ENCODE measurements at regions not wholly inside any gene's neighbourhood (a gene's known extent, or its start where the extent isn't known, plus 50 kb on each side); places are given as distances from the start of the nearest gene placed in this dataset.

- FAIRE-seq (no peak), DNase-seq (ENCODE audit: low spot score) (no peak)
Measured at GRCh38 chr5:125365747-125366146, 619.3 kb upstream of the ZNF608 start.

GRCh38 chr5:125367702-125368101, 621.3 kb upstream of the ZNF608 start:
- FAIRE-seq (no peak), DNase-seq (ENCODE audit: low spot score) (no peak)

- no peak for DNase-seq (ENCODE audit: low spot score)
- no peak for FAIRE-seq
Measured at GRCh38 chr5:125370461-125371205, 624.2 kb upstream of the ZNF608 start.

GRCh38 chr5:125372694-125373631, 626.5 kb upstream of the ZNF608 start:
- DNase-seq (ENCODE audit: low spot score): peak; percentile 71
- FAIRE-seq: peak; percentile 91

- DNase-seq (ENCODE audit: low spot score) (no peak), FAIRE-seq (no peak)
Measured at GRCh38 chr5:125375143-125375542, 628.7 kb upstream of the ZNF608 start.

GRCh38 chr5:125376059-125376641, 629.7 kb upstream of the ZNF608 start:
- FAIRE-seq: no peak
- no peak for DNase-seq (ENCODE audit: low spot score)

GRCh38 chr5:125377141-125377540, 630.7 kb upstream of the ZNF608 start:
- FAIRE-seq (no peak), DNase-seq (ENCODE audit: low spot score) (no peak)

GRCh38 chr5:125381290-125381689, 634.9 kb upstream of the ZNF608 start:
- DNase-seq (ENCODE audit: low spot score) (no peak), FAIRE-seq (no peak)

GRCh38 chr5:125384071-125384470, 637.6 kb upstream of the ZNF608 start:
- no peak for DNase-seq (ENCODE audit: low spot score)
- FAIRE-seq: no peak

- FAIRE-seq: no peak
- DNase-seq (ENCODE audit: low spot score): no peak
Measured at GRCh38 chr5:125390326-125390725, 643.9 kb upstream of the ZNF608 start.

GRCh38 chr5:125393221-125393815, 646.9 kb upstream of the ZNF608 start:
- FAIRE-seq: no peak
- no peak for DNase-seq (ENCODE audit: low spot score)

- peak; percentile 72 for DNase-seq (ENCODE audit: low spot score)
- peak; percentile 79 for FAIRE-seq
Measured at GRCh38 chr5:125394661-125395280, 648.3 kb upstream of the ZNF608 start.

GRCh38 chr5:125396462-125396861, 650.0 kb upstream of the ZNF608 start:
- no peak for FAIRE-seq
- DNase-seq (ENCODE audit: low spot score): no peak

- DNase-seq (ENCODE audit: low spot score) (no peak), FAIRE-seq (no peak)
Measured at GRCh38 chr5:125398466-125398865, 652.0 kb upstream of the ZNF608 start.

- DNase-seq (ENCODE audit: low spot score) (no peak), FAIRE-seq (no peak)
Measured at GRCh38 chr5:125399885-125400284, 653.4 kb upstream of the ZNF608 start.

GRCh38 chr5:125401724-125402622, 655.5 kb upstream of the ZNF608 start:
- FAIRE-seq: peak; percentile 11

GRCh38 chr5:125402787-125403186, 656.3 kb upstream of the ZNF608 start:
- FAIRE-seq (no peak), DNase-seq (ENCODE audit: low spot score) (no peak)

More at GRCh38 chr5:125401724-125402622, 655.5 kb upstream of the ZNF608 start:
- DNase-seq (ENCODE audit: low spot score): no peak

GRCh38 chr5:125404056-125404455, 657.6 kb upstream of the ZNF608 start:
- FAIRE-seq (no peak), DNase-seq (ENCODE audit: low spot score) (no peak)

GRCh38 chr5:125408448-125409233, 662.2 kb upstream of the ZNF608 start:
- FAIRE-seq: peak; percentile 99

More at GRCh38 chr5:125408448-125409233, 662.2 kb upstream of the ZNF608 start:
- peak; percentile 99 for DNase-seq (ENCODE audit: low spot score)

Measured in RCC 7860 (cell line).